HEK293T (cell line): ENCODE measurements at regions not wholly inside any gene's neighbourhood (a gene's known extent, or its start where the extent isn't known, plus 50 kb on each side); places are given as distances from the start of the nearest gene placed in this dataset.
A peak's percentile ranks its signal among the peaks of the same experiment; 100 is the strongest.

Experiments used
- CTCF ChIA-PET: fragments of 350-600 bp; formaldehyde crosslinking; extraction: SDS; loops from one replicate; lab custom pipeline; 2021; ENCODE audit warnings: antibody characterized with exemption, inconsistent platforms; lab: Yijun Ruan, JAX
- POLR2A ChIA-PET: fragments of 350-600 bp; formaldehyde crosslinking; extraction: SDS; loops from one replicate; lab custom pipeline; 2020; ENCODE audit warnings: antibody characterized with exemption, inconsistent platforms; lab: Yijun Ruan, JAX
- DNase-seq: peaks from one replicate; pipeline ENCODE4 v3.0.0; 2012; ENCODE audit warnings: mixed read lengths; ENCODE audit errors: extremely low spot score
- ARNT ChIP-seq: fragments of 450-650 bp; IDR thresholded peaks from 2 replicates; pipeline ENCODE4 v1.6.1; 2017; ENCODE audit warnings: mild to moderate bottlenecking
- BHLHE40 ChIP-seq: fragments of 450-650 bp; IDR thresholded peaks from 2 replicates; pipeline ENCODE4 v1.6.1; 2016; ENCODE audit warnings: mild to moderate bottlenecking, moderate library complexity, borderline replicate concordance
- CTBP1 ChIP-seq: fragments of 450-650 bp; IDR thresholded peaks from 2 replicates; pipeline ENCODE4 v1.6.1; 2016; ENCODE audit warnings: borderline replicate concordance
- ELF4 ChIP-seq: fragments of 450-650 bp; IDR thresholded peaks from 2 replicates; pipeline ENCODE4 v1.6.1; 2017; ENCODE audit warnings: antibody characterized with exemption
- FOXA1 ChIP-seq: fragments of 450-650 bp; IDR thresholded peaks from 2 replicates; pipeline ENCODE4 v1.6.1; 2016; ENCODE audit warnings: mild to moderate bottlenecking
- FOXK2 ChIP-seq: fragments of 450-650 bp; IDR thresholded peaks from 2 replicates; pipeline ENCODE4 v1.6.1; 2016; ENCODE audit warnings: mild to moderate bottlenecking
- FOXM1 ChIP-seq: fragments of 450-650 bp; IDR thresholded peaks from 2 replicates; pipeline ENCODE4 v1.6.1; 2017; ENCODE audit warnings: mild to moderate bottlenecking, borderline replicate concordance
- HDGF ChIP-seq: fragments of 450-650 bp; IDR thresholded peaks from 2 replicates; pipeline ENCODE4 v1.6.1; 2017; ENCODE audit warnings: antibody characterized with exemption, borderline replicate concordance
- L3MBTL2 ChIP-seq: fragments of 450-650 bp; conservative IDR thresholded peaks from 2 replicates; pipeline ENCODE4 v1.6.1; 2016; ENCODE audit warnings: mild to moderate bottlenecking
- LEF1 ChIP-seq: fragments of 450-650 bp; IDR thresholded peaks from 2 replicates; pipeline ENCODE4 v1.6.1; 2017; ENCODE audit warnings: mild to moderate bottlenecking, borderline replicate concordance
- NFRKB ChIP-seq: fragments of 450-650 bp; IDR thresholded peaks from 2 replicates; pipeline ENCODE4 v1.6.1; 2016; ENCODE audit warnings: mild to moderate bottlenecking, moderate library complexity
- PKNOX1 ChIP-seq: fragments of 450-650 bp; IDR thresholded peaks from 2 replicates; pipeline ENCODE4 v1.6.1; 2016
- SP1 ChIP-seq: fragments of 450-650 bp; IDR thresholded peaks from 2 replicates; pipeline ENCODE4 v1.6.1; 2017
- SUZ12 ChIP-seq: fragments of 450-650 bp; IDR thresholded peaks from 2 replicates; pipeline ENCODE4 v1.6.1; 2016; ENCODE audit warnings: mild to moderate bottlenecking
- TARDBP ChIP-seq: fragments of 450-650 bp; IDR thresholded peaks from 2 replicates; pipeline ENCODE4 v1.6.1; 2016
- ZNF384 ChIP-seq: fragments of 450-650 bp; IDR thresholded peaks from 2 replicates; pipeline ENCODE4 v1.6.1; 2016

GRCh38 chr5:159442206-159442850 is 112.0 kb upstream of the IL12B start:
- CTCF ChIA-PET, result interaction anchor here (0.9 to 4.7 kb wide), 2 partner anchors 285 to 545 kb away, joined by 3 to 23 read pairs; no protein-coding TSS in a partner anchor
- DNase-seq, result no peak
- TF ChIP-seq FOXK2 (no peak), SP1 (no peak), PKNOX1 (no peak), L3MBTL2 (no peak), ARNT (no peak), FOXA1 (no peak), CTBP1 (no peak), SUZ12 (no peak), NFRKB (no peak), BHLHE40 (no peak)
- POLR2A ChIA-PET, result interaction anchor here (1.1 kb wide), 1 partner anchor 10 kb away, joined by 3 read pairs; no protein-coding TSS in a partner anchor

- DNase-seq, result peak; percentile 42
- POLR2A ChIA-PET, result no interaction called here
- TF ChIP-seq BHLHE40 (no peak), PKNOX1 (0 out of 2 replicates have a peak, but pooled peaks have one; percentile 7), ZNF384 (no peak)
- CTCF ChIA-PET, result interaction anchor here (0.5 to 4.7 kb wide), 9 partner anchors 10 to 557 kb away, joined by 3 to 23 read pairs (median 3); no protein-coding TSS in a partner anchor
These were observed 114.3 kb upstream of the IL12B start for GRCh38 chr5:159444441-159445082.

GRCh38 chr5:159447116-159447515 is 116.8 kb upstream of the IL12B start:
- ChIA-PET POLR2A (no interaction called here), CTCF (interaction anchor here (2.1 kb wide), 1 partner anchor 540 kb away, joined by 5 read pairs; no protein-coding TSS in a partner anchor)
- no peak for DNase-seq
- TF ChIP-seq TARDBP (no peak), FOXK2 (no peak), FOXM1 (no peak), CTBP1 (no peak), ZNF384 (no peak), ELF4 (no peak)

- ChIA-PET CTCF (interaction anchor here (1.5 to 2.1 kb wide), 2 partner anchors 16 to 538 kb away, joined by 3 to 5 read pairs; no protein-coding TSS in a partner anchor), POLR2A (no interaction called here)
- no peak for DNase-seq
- TF ChIP-seq NFRKB (no peak), ZNF384 (no peak), BHLHE40 (no peak), SP1 (no peak), FOXK2 (no peak), SUZ12 (no peak), HDGF (no peak), PKNOX1 (0 out of 2 replicates have a peak, but pooled peaks have one; percentile 15), FOXA1 (no peak)
These were observed 118.6 kb upstream of the IL12B start for GRCh38 chr5:159448841-159449407.

GRCh38 chr5:159449925-159450324 is 119.6 kb upstream of the IL12B start:
- CTCF ChIA-PET, result interaction anchor here (0.7 to 1.5 kb wide), 2 partner anchors 17 to 254 kb away, joined by 3 to 4 read pairs; no protein-coding TSS in a partner anchor
- POLR2A ChIA-PET, result no interaction called here
- DNase-seq, result no peak
- TF ChIP-seq ZNF384 (no peak), TARDBP (no peak), ELF4 (no peak), SP1 (no peak), BHLHE40 (no peak), L3MBTL2 (no peak), SUZ12 (no peak), LEF1 (no peak), FOXA1 (no peak), PKNOX1 (no peak), HDGF (no peak), CTBP1 (no peak), NFRKB (no peak)
